Neural progenitor cell (in vitro differentiated cells): ENCODE measurements at regions not wholly inside any gene's neighbourhood (a gene's known extent, or its start where the extent isn't known, plus 50 kb on each side); places are given as distances from the start of the nearest gene placed in this dataset.

Source experiments
- EZH2 ChIP-seq: fragments of 200-600 bp; sonication (generic); IDR thresholded peaks from 2 replicates; pipeline ENCODE4 v1.6.1; 2017; ENCODE audit warnings: antibody characterized with exemption, mild to moderate bottlenecking, moderate library complexity
- EZH2phosphoT487 ChIP-seq: fragments of 200-600 bp; sonication (generic); IDR thresholded peaks from 2 replicates; pipeline ENCODE4 v1.6.1; 2017; ENCODE audit warnings: antibody characterized with exemption
- TF ChIP-seq, protein P1 (sequence below): fragments of 200-600 bp; sonication (generic); IDR thresholded peaks from 2 replicates; pipeline ENCODE4 v1.5.1; 2017; ENCODE audit warnings: antibody characterized with exemption, mild to moderate bottlenecking

DNA sequence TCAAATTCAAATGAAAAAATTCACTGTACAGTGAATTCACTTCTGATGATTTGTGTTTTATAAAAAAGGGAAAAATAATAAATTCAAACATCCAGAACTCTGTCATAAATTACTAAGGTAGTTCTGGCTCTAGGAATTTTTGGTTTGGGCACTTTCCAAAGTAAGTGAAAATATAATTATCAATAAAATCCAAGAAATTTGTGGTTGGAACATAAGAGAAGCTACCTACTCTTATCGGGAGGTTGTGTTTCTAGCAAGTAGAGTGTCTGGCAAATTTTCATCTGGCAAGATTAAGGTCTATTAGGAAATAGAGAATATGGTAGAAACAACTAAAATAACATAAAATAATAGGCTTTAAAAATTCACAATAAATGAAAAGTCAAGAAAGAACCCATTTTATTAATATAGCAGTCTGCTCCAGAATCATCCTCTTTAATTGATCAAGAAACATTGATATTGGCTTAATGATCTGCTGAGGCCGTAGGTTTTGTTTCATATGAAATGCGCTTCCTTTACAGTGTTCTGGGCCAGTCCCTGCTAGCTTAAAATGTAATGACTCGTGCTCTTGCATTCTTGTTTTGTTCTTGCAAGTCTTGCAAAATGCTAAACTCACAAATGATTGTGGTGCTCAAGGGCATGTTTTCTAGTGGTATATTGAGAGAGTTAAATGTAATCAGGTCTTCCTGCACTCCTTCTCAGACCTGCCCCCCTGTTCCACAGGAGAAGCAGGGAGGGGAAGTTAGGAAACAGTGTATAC, 331.4 kb downstream of the RAPGEF2 start:
- TF ChIP-seq EZH2 = no peak
- TF ChIP-seq EZH2phosphoT487 = no peak
- TF ChIP-seq, protein P1, sequence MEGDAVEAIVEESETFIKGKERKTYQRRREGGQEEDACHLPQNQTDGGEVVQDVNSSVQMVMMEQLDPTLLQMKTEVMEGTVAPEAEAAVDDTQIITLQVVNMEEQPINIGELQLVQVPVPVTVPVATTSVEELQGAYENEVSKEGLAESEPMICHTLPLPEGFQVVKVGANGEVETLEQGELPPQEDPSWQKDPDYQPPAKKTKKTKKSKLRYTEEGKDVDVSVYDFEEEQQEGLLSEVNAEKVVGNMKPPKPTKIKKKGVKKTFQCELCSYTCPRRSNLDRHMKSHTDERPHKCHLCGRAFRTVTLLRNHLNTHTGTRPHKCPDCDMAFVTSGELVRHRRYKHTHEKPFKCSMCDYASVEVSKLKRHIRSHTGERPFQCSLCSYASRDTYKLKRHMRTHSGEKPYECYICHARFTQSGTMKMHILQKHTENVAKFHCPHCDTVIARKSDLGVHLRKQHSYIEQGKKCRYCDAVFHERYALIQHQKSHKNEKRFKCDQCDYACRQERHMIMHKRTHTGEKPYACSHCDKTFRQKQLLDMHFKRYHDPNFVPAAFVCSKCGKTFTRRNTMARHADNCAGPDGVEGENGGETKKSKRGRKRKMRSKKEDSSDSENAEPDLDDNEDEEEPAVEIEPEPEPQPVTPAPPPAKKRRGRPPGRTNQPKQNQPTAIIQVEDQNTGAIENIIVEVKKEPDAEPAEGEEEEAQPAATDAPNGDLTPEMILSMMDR = no peak
